HG02642 (cell line): ENCODE measurements at regions not wholly inside any gene's neighbourhood (a gene's known extent, or its start where the extent isn't known, plus 50 kb on each side); places are given as distances from the start of the nearest gene placed in this dataset.
"Not testable (repeated sequence)": the region's sequence is repeated elsewhere in the genome, so short reads cannot be mapped to it uniquely, and the experiment has no call there.

Experiments used
- ATAC-seq: cut with Tn5 transposase; IDR thresholded peaks from one replicate; pipeline ENCODE4 v1.9.1; 2021; ENCODE audit warnings: mild to moderate bottlenecking; ENCODE audit not compliant: unreplicated experiment, poor library complexity

DNA sequence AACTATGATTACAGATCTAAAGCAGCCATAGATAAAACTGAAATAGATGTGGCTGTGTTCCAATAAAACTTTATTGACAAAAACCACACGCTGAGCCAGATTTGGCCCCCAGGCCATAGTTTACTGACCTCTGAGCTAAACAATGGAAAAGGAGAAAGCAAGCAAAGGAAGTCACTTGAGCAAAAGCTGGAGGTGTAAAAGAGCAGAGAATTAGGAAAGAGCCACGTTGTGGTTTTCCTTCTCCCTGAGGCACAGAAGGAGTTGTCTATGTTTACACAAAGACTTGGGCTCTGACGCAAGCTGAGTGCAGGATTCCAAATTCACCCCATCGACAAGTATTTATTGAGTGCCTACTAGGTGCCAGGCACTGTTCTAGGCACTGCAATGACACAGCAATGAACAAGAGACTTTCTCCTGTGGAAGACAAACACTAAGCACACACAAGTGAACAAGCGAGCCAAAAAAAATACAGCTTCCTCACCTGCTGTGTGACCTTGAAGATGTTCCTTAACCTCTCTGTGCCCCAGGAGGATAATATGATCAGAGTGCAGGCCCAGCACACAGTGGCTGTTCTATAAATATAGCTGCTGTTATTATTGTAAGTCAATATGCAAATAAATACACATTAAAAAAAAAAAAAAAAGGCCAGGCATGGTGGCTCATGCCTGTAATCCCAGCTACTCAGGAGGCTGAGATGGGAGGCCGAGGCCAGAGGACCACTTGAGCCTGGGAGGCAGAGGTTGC lies 75.4 kb upstream of the PTPN1 start:
- ATAC-seq, result no peak

DNA sequence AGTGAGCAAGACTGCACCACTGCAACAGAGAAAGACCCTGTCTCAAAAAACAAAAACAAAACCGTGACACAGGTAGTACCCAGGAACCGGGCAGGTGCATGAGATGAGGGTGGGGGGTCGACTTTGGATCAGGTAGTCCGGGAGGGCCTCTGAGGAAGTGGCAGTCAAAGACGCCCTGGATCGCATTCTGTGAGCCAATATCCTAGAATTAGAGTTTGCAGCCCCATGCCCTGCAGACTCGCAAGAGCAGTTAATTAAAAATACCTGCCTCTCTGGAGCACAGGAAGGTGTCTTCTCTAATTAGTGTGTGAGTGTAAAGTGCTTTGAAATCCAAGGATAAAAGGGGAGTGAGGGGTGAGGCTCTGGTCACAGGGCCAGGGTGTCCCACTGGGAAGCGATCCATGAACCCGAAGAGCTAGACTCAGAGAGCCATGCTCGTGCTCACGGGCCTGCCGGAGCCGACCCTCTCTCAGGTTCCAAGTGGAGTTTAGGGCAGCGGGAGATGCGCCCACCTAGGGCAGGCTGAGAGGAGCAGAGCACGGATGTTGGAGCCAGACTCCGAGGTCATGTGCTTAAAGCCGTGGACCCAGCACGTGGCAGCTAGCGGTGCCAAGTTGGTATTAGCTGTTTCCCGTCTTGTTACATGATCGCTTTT lies 74.7 kb upstream of the PTPN1 start:
- ATAC-seq, result no peak

DNA sequence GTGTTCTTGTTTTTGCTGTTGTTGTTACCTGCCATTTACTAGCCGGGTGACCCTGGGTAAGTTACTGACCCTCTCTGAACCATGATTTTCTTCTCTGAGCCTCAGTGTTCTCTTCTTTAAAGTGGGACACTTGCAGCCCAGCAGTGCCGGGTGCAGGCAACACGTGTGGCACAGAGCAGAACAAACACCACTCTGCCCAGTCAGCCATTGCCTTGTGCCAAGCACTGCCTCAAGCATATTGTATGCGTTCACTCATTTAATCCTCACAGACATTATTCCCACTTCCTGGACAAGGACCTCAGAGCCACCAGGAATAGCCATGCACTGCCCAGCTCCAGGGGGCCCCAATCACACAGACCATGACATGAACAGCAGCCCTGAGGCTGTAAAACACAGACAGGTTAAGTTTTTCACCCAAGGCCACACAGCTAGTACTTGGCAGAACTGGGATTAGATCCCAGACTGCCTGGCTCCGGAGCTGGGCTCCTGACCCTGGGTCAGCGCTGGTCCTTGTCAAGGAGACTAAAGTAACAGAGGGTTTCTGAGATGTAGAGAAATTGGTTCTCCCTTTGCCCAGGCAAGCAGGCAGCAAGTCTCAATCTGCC lies 74.0 kb upstream of the PTPN1 start:
- ATAC-seq, result no peak

DNA sequence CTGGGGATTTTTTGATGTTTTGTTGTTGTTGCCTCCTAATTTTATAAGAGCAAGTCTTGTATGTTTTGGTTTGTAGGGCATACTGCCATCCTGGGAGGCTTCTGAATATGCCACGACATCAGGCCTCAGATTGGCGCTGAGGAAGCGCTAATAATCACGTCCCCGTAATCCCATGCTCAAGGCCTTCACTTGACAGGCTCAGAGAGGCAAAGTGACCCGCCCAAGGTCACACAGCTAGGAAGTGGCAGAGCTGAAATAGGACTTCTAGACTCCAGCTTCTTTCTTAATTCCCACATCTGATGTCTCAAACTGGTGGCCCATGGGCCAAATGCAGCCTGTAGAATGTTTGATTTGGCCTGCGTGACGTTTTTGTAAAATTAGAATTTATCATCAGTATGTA lies 73.5 kb upstream of the PTPN1 start:
- ATAC-seq, result no peak

DNA sequence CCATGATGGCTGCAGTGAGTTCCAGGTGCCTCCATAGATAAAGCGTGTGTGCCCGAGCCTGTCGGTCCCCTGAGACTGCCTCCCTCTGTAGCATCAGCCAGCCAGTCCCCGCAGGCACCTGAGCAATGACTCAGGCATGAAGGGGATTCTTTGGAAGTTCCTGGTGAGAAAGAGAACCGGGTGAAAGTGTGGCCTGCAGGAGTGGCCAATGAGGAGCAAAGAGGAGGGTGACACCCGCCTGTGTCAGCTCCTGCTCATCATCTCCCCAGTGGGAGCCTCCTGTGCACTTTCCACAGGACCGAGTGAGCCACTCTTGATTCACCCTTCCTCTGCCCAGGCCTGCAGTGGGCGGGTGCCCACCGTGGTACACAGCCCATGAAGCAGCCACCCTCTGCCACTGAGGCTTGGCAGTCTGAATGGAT lies 71.2 kb upstream of the PTPN1 start:
- no peak for ATAC-seq

DNA sequence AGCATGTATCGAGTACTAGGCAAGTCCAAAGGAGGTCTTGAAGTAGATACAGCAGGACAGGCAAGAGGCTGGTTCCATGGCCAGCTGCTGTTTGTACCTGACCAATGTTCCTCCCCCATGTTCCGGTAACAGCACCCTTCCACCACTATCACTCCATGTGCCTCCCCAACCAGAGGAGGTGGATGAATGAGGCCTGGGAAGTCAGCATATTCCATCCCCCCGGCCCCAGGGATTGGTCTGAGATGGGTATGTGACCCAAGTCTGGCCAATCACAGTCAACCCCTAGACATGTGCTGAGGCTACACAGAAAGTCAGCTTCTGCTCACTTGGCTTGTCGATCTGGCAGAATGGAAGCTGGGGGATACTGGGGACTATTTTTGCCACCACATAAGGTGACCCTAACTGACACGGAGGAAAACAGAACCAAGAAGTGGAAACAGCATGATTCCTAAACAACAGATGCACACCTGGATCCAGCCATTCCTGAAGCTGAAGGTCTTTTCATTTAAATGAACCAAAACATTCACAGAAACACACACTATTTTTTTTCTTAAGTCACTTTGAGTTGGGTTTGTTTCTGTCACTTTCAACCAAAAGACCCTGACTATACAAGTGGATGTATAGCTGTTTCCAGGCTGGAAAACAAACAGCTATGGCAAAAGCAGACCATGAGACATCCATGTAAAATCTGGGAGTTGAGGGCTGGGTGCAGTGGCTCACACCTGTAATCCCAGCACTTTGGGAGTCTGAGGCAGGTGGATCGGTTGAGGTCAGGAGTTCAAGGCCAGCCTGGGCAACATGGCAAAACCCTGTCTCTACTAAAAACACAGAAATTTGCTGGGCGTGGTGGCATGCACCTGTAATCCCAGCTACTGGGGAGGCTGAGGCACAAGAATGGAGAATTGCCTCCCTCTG lies 70.4 kb upstream of the PTPN1 start:
- ATAC-seq, result no peak

DNA sequence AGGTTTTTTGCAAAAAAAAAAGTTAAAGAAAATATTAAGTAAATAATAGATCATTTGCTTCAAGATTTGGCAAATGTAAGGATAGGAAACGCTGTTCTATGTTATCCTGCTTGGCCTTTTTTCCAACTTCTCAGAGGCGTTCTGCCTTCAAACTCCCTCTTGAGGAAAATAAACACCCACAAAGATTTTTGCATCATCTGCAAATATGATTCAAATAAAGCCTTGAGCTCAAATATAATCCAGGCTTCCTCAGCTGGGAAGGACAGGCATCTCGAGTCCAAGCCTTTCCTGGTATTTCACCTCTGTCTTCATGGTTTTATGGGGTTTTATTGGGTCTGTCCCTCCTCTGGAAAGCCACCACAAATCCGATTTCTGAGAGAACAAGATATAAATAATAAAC lies 67.7 kb upstream of the PTPN1 start:
- no peak for ATAC-seq

DNA sequence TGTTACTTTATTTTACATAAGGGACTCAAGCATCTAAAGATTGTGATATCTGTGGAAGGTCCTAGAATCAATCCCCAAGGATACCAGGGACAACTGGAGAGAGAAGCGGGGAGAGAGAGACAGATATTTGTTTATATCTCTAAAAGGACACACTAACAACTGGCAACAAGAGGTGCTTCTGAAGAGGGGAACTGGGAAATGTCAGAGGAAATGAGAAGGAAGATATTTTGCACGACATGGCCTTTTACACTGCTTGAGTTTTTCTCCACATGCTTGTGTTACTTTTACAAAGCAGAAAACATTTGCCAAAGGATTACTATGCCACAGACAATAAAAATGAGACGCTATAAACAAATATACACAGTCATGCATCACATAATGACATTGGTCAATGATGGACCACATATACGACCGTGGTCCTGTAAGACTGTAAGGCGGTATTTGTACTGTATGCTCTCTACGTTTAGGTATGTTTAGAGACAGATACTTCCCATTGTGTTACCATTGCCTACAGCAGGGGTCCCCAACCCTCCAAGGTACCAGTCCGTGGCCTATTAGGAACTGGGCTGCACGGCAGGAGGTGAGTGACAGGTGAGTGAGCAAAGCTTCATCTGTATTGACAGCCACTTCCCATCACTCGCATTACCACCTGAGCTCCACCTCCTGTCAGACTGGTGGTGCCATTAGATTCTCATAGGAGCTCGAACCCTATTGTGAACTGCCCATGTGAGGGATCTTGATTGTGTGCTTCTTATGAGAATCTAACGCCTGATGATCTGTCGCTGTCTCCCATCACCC lies 64.6 kb upstream of the PTPN1 start:
- ATAC-seq, result no peak

DNA sequence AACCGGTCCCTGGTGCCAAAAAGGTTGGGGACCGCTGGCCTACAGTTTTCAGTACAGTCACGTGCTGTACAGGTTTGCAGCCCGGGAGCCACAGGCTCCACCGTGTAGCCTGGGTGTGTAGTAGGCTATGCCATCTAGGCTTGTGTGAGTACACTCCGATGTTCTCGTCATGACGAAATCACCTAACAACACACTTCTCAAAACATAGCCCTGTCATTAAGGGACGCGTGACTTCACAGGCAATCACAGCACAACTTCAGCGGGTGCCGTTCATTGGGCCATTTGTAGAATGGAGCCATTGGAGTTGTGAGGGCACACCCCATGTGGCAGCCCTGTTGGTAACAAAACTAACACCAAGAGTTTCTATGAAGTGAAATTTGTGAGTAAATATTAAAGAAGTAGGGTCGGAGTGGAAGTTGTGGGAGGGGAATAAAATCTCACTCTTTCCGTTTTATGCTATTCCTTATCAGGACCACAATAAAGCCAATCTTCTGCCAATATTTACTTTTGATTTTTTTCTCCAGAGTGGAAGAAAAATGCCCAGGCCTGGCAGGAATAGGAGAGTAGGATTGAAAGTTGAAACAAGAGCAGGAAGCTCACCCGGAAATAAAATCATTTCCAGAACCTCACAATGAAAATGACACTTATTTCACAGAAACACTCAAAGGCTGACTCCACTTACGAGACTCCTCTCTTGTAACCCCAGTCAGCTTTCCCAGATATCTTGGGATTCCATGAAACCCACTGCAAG lies 63.7 kb upstream of the PTPN1 start:
- no peak for ATAC-seq

DNA sequence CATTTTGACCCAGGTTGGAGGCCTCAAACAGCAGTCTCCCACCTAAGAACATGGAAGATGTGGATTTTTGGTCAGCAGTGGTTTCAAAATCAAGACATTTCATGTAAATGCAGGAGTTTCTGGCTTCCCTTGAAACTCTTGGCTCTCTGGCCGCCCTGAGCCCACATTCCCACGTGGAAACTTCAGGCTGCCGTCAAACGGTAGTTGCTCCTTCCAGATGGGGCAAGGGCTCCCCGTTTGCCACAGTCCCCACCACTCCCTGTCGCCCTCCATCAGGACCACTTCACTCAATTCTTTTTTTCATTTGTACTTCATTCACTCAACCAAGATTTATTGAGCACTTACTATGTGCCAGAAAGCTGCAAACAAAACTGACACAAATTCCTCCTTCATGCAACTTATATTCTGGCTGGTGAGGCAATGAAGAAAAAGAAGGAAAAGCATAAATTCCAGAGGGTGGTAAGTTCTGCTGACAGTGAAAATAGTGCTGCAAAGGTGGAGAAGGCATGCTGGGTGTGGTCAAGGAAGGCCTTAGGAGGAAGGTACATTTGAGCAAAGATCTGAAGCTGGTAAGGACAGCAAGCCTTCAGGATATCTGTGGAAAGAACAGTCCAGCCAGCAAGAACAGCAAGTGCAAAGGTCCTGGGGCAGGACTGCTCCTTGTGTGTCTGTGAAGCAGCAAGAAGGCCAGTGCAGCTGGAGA lies 62.9 kb upstream of the PTPN1 start:
- ATAC-seq, result no peak

DNA sequence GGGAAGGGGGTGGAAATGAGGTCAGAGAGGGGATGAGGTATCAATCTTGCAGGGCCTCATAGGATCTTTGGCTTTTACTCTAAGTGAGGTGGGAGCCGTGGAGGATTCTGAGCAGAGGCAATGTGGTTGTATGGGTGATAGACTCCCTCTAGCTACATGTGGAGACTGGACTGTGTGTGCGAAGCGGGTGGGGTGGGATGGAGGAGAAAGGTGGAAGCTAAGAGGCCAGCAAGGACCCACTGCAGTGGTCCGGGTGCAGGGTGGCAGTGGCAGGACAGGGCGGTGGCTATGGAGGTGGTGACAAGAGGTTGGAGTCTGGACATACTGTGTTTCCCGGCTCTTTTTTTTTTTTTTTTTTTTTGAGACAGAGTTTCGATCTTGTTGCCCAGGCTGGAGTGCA lies 62.4 kb upstream of the PTPN1 start:
- ATAC-seq, result no peak

DNA sequence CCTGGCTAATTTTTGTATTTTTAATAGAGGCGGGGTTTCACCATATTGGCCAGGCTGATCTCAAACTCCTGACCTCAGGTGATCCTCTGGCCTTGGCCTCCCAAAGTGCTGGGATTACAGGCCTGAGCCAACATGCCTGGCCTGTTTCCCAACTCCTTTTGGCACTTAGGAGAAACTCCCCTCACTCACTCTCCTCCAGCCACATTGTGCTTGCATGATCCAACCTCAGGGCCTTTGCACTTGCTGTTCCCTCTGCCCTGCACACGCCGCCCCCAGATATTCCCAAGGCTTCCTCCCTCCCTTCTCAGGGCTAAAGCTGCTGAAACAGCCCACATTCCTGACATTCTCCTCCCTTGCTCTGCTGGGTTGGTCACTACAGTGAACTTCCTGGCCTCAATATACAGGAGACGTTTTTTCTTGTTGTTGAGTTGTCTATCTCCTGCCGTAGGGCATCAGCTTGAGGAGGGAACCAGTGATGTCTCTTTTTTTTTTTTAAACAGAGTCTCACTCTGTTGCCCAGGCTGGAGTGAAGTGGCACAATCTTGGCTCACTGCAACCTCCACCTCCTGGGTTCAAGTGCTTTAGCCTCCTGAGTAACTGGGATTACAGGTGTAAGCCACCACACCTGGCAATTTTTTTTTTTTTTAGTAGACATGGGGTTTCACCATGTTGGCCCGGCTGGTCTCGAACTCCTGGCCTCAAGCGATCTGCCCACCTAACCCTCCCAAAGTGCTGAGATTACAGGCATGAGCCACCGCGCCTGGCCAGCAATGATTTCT lies 61.4 kb upstream of the PTPN1 start:
- ATAC-seq, result not testable (repeated sequence)

DNA sequence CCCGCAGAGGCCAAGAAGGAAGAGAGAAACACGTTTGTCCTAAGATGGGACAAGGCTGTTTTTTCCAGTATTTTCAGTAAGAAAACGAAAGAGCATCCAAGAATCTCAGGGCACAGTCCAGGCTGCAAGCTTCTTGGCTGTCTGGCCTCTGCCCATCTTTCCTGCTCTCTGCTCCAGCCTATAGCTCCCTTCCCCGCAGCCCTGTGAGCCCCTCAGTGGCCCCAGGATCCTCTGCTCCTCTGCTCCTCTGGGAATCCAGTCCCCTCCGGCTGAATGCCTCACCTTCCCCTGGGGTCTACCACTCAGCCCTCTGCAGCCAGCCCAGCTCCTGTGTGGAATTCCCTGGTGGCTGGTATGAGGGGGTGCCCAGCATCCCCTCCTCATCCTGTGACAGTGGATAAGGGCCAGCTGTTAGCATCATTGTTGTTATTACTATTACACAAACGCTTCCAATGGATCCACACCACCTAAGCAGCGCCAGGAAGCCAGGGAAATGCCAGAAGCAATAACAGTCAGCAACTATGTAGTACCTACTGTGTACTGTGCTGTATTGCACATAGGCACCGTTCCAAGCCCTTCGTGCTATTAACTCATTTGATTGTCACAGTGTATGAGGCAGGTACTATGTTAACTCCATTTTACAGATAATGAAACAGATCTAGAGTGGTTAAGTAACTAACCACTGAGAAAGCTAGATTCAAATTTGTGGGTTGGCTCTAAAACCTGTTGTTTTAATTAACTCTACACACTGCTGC lies 60.3 kb upstream of the PTPN1 start:
- ATAC-seq, result peak; percentile 48

DNA sequence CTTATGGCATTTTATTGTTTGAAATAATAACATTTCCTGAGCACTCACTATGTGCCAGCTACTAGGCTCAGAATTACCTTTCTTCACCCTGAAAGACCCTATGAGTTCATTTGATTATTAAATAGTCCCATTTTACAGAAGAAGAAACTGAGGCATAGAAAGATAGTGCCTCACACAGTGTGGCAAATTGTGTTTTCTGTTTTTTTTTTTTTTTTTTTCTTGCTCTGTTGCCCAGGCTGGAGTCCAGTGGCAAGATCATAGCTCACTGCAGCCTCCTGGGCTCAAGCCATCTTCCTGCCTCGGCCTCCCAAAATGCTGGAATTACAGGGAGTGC lies 59.7 kb upstream of the PTPN1 start:
- ATAC-seq, result peak; percentile 2

DNA sequence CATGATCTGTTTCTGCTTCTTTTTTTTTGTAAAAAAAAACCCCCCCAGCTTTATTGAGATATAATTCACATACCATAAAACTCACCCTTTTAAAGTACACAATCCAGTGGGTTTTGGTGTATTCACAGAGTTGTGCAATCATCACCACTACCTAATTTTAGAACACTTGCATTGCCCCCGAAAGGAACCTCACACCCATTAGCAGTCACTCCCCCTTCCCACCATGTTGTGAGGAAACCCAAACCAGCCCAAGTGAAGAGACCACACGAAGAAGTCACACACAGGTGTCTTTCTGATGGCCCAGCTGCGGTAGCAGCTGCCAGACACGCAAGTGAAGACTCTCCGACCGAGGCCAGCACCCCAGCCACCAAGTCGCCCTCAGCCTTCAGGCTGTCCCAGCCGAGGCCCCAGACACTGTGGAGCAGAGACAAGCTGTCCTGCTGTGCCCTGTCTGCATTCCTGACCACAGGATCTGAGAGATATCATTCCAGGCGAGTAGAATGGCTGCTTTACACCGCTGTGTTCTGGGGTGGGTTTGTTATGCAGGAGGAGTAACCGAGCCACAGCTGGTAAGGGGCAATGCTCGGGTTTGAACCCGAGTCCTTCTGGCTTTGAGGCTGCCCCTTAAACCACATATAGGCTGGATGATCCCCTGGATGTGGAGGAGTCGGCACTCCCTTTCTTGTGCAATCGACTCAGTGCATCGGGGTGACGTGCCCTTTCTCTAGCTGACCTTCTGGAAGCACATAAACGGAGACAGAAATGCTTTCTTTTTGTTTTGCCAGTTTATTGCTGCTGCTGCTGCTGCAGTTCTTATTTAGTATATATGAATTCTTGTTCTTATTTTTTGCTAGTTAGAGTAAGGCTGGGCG lies 59.1 kb upstream of the PTPN1 start:
- peak; percentile 79 for ATAC-seq

DNA sequence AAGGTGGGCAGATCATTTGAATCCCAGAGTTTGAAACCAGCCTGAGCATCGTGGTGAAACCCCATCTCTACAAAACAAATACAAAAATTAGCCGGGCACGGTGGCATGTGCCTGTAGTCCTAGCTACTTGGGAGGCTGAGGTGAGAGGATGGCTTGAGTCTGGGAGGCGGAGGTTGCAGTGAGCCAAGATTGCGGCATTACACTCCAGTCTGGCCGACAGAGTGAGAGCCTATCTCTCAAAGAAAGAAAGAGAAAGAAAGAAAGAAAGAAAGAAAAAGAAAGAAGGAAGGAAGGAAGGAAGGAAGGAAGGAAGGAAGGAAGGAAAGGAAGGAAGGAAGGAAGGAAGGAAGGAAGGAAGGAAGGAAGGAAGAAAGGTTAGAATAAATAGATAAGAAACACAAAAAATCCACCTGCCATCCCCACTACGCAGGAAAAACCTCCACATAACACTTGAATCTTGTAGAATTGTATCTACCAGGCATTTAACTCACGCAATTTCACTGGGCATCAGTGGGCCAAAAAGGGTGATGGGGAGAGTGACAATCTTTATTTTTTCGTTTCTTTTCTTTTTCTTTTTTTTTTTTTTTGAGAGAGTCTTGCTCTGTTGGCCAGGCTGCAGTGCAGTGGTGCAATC lies 58.3 kb upstream of the PTPN1 start:
- not testable (repeated sequence) for ATAC-seq
